GM21529 (cell line): ENCODE measurements at regions not wholly inside any gene's neighbourhood (a gene's known extent, or its start where the extent isn't known, plus 50 kb on each side); places are given as distances from the start of the nearest gene placed in this dataset.

Experiments
- ATAC-seq: cut with Tn5 transposase; IDR thresholded peaks from one replicate; pipeline ENCODE4 v1.9.1; 2021; ENCODE audit not compliant: unreplicated experiment

DNA sequence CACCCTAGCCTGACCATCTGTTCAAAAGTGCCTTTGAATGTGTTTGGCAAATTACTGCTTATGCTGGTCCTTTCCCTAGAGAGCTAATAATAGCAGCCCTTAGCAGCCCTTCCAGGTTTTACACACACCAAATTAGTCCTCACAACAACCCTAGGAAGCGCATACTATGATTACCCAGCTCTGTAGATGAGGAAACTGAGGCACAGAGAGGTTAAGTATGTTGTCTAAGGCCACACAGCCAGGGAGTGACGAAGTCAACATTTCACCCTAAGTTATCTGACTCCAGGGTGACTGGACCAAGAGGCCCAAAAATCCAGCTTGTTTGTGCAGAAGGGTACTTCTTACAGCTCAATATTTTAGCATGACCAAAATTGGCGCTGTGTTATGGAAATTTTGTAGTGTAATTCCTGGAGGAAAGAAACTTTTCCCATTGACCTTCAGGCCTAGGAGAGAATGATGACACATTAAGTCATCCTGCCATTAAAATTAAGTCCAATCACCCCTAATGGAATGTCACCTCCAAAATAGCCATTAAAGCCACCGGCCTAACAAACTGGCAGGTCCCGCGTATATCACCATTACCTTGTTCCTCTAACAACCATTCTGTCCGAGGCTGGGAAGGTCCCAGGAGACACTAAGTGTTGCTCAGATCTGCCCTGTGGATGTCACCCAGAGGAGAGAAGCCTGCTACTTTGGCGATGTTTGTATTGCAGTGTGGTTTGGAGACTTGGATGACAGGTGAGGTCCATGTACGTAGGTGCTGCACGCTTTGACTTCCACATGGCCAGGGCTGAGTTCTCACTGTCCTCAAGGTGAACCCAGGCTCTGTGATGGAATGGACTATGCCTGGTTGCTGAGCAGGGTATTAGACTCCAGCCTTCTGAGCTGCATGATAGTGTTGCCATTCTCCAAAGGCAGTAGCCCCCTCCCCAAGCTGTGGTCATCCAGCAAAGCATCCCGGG is 258.3 kb downstream of the TOMM20 start:
- ATAC-seq: no peak

GRCh38 chr1:234869182-234870019 is 259.2 kb downstream of the TOMM20 start:
- ATAC-seq: no peak

- no peak for ATAC-seq
Observed at GRCh38 chr1:234868296-234869147, 258.5 kb upstream of the IRF2BP2 start.

GRCh38 chr1:234866007-234866866 is 256.3 kb upstream of the IRF2BP2 start:
- no peak for ATAC-seq

- ATAC-seq: no peak
Observed at GRCh38 chr1:234865171-234866006, 255.4 kb upstream of the IRF2BP2 start.

GRCh38 chr1:234864116-234864515 is 254.1 kb upstream of the IRF2BP2 start:
- no peak for ATAC-seq

DNA sequence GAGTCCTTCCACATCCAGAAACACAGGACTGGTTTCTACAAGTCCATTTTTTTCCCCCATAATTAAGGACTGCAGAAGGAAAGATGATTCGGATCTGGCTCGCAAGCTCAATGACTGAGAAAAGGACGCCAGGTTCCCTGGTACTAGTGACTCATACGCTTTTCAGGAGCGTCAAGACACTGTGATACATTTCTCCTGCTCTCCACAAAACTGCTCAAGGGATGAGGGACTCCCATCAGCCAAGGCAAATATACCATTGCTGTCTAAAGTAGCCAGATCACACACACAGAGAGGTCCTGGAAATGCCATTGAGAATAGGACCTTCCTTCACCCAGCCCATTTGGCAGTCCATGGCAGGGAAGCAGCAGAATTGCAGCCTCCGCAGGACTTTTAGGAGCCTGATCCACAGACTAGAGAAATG is 253.6 kb upstream of the IRF2BP2 start:
- ATAC-seq: no peak

DNA sequence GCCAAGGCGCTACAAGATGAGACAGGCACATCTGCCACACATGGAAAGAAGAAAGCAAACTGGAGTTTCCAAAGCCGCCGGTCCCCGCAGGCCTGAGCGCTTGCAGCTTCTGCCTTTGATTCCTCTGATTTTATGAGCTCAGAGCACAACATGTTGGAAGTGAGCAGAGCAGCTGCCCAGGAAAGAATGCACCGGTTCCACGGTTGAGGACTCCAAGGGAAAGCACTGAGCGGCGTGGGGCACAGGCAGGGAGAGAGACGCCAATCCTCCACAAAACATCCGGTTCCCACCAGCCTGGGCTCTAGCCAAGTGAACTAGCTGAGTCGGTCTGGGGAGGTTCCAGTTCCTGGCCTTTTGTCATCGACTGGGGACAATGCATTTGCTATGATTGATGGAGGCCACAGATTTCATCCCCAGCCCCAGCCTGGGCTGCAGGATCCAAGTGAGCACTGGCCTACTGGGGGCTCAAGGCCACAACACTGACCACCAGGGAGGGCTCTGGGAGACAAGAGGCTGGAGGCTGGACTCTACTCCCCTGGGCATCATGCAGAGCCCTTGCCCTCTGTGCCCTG is 253.1 kb upstream of the IRF2BP2 start:
- no peak for ATAC-seq

DNA sequence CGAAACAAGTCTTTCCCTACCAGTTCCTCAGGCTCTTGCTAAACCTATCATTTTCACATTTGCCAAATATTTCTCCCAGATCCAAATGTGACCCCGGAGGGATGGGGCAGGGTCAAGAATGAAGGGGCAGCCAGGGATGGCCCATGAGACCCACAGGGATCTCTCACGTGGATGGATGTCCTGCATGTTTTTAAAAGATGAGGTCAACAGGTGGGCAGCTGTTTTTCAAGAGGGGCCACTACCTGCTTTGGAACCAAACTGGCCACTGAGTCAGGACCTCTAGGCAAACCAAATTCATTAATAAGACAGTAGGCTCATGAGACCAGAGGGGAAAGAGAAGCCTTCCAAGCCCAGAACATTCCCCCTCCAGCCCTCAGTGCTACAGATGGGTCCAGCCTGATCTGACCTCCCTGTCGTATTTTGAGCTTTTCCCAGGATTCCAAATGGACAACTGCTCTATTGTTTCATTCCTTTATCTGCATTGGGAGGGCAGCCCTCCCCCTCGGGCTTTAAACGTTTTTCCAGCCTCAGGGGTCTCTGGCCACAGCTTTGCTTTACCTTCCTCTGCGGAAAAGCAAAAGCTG is 252.5 kb upstream of the IRF2BP2 start:
- ATAC-seq: no peak

DNA sequence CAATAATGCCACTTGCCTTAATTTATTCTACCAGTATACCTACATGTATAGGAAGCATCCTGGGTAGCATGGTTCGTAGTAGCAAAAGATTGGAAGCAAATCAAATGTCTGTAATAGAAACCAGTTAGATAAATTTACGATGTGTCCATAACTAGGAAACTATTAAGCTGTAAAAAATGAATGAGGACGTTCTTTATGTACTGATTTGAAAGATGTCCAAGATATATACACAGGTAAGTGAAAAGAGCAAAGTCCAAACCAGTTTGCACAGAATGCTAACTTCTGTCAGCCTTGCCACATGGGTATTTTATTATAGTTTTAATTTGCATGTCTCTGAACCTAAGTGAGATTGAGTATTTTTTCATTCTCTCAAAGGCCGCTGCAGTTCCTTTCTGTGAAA is 251.8 kb upstream of the IRF2BP2 start:
- no peak for ATAC-seq

DNA sequence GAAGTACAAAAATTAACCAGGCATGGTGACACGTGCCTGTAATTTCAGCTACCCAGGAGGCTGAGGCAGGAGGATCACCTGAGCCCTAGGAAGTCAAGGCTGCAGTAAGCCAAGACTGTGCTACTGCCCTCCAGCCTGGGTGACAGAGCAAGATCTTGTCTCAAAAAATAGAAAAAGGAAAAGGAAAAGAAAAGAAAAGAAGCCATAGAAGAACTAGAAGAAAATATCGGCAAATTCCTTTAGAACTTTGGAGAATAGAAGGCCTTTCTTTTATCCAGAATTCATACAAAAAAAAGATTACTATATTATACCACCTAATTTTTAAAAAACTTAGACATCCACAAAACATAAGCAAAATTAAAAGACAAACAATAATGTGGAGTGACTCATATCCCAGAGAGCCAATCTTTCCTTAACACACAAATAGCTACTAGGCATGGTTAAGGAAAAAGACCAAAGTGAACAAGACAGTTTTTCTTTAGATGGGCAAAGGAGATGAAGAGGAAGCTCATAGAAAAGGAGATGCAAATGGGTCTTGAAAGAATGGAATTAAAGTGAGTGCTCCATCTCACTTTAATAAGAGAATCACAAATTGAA is 251.1 kb upstream of the IRF2BP2 start:
- no peak for ATAC-seq

- no peak for ATAC-seq
Observed at GRCh38 chr1:234858722-234859121, 248.7 kb upstream of the IRF2BP2 start.

- ATAC-seq: no peak
Observed at GRCh38 chr1:234856845-234857245, 246.9 kb upstream of the IRF2BP2 start.

DNA sequence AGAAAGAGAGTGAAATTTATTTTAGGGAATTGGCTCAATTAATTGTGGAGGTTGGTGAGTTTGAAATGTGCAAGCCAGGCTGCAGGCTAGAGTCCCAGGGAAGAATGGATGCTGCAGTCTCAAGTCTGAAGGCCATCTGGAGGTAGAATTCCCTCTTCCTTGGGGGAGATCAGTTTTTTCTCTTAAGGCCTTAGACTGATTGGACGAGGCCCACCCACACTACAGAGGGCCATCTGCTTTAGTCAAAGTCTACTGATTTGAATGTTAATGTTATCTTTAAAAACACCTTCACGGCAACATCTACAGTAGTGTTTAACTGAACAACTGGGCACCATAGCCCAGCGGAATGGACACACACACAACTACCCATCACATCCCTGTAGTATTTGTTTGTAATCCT is 245.9 kb upstream of the IRF2BP2 start:
- no peak for ATAC-seq

- no peak for ATAC-seq
Observed at GRCh38 chr1:234854645-234855039, 244.7 kb upstream of the IRF2BP2 start.

- ATAC-seq: no peak
Observed at GRCh38 chr1:234853906-234854644, 244.1 kb upstream of the IRF2BP2 start.

DNA sequence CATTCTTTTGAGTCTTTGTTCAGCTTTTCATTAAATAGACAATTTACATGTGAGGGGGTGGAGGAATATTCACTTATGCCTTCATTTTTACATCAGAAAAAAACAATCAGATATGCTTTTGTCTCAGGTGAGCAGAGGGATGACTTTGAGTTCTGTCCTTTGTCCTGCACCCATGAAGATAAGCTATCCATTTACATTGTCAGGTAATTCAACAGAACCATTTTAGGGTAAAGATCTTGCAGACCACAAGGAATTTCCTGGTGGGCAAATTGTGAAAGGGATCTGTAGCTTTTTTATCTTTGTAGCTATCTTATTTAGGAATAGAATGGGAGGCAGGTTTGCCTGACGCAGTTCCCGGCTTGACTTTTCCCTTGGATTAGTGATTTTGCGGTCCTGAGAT is 242.7 kb upstream of the IRF2BP2 start:
- no peak for ATAC-seq
